ENCODE measurements at regions not wholly inside any gene's neighbourhood (a gene's known extent, or its start where the extent isn't known, plus 50 kb on each side); places are given as distances from the start of the nearest gene placed in this dataset.

DNA sequence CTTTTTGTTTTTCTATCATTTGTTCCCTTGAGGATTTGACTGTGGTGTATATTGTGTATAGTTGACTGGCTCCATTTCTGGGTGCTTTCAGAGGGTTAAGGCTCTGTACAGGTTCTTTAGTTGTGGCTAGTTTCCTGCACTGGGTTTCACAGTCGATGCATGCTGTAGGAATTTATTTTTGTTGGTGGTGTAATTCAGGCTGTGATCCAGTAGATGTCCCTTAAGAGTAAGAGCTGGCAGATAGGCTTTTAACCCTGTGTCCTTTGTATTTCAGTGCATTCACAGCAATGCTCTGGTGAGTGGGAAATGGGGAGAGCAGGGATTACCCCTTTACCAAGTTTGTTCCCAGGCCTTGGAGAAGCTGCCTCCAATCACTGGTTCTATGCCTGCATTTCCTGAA is 112.9 kb downstream of the SPATA31D1 start:
- Histone ChIP-seq H3K4me1 (ENCODE audit: control insufficient read depth, insufficient read depth, low read length) (no peaks in the 10 kb centered on the region), H3K9me3 (ENCODE audit: control insufficient read depth, low read length) (peaks cover 33% of the 10 kb centered on the region), H3K4me3 (ENCODE audit: low read length) (no peak overlapping the region), H3K27ac (ENCODE audit: low read depth, low read length) (no peak overlapping the region), H3K36me3 (ENCODE audit: control insufficient read depth, insufficient read depth, low read length) (no peaks in the 10 kb centered on the region), H3K9ac (ENCODE audit: extremely low read depth, low read length, poor library complexity, severe bottlenecking) (no peak overlapping the region), H3K27me3 (ENCODE audit: control insufficient read depth, insufficient read depth, low read length, poor library complexity, severe bottlenecking) (no peaks in the 10 kb centered on the region)
- TF ChIP-seq, protein P1, sequence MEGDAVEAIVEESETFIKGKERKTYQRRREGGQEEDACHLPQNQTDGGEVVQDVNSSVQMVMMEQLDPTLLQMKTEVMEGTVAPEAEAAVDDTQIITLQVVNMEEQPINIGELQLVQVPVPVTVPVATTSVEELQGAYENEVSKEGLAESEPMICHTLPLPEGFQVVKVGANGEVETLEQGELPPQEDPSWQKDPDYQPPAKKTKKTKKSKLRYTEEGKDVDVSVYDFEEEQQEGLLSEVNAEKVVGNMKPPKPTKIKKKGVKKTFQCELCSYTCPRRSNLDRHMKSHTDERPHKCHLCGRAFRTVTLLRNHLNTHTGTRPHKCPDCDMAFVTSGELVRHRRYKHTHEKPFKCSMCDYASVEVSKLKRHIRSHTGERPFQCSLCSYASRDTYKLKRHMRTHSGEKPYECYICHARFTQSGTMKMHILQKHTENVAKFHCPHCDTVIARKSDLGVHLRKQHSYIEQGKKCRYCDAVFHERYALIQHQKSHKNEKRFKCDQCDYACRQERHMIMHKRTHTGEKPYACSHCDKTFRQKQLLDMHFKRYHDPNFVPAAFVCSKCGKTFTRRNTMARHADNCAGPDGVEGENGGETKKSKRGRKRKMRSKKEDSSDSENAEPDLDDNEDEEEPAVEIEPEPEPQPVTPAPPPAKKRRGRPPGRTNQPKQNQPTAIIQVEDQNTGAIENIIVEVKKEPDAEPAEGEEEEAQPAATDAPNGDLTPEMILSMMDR (conservative IDR thresholded peaks at IDR 0.05) = peak; percentile 68
- Mint-ChIP-seq H3K4me1 (no peaks in the 10 kb centered on the region), H3K27me3 (ENCODE audit: insufficient read depth) (peaks cover 8% of the 10 kb centered on the region), H3K36me3 (ENCODE audit: low read depth) (peaks cover 7% of the 10 kb centered on the region), H3K27ac (no peak overlapping the region), H3K4me3 (no peak overlapping the region), H3K9me3 (peaks cover 46% of the 10 kb centered on the region)
- WGBS, 2 experiments (ENCODE audit: insufficient coverage in 1 of 2, insufficient read length in 1 of 2) = 86% methylated on average over 1 of the region's 1 CpG; no CpG with 5 or more reads in 1 of the 2 experiments
- no peak for DNase-seq

DNA sequence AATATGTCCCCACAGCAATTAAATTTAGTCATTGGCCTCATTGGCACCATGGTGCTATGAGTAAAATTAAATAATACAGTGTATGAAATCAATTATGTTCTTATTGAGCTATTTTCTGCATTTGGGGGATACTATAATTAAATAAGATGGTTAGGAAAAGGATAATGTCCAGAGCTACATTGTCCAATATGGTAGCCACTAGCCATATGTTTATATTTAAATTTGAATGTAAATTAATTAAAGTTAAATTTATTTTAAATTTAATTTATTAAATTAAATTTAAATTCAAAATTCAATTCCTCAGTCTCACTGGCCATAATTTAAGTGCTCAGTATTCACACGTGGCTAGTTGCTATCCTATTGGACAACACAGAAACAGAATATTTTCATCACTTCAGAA is 115.7 kb downstream of the SPATA31D1 start:
- Mint-ChIP-seq H3K9me3 (peaks cover 20% of the 10 kb centered on the region), H3K4me1 (peaks cover 3% of the 10 kb centered on the region), H3K27ac (no peak overlapping the region), H3K36me3 (ENCODE audit: low read depth) (peaks cover 7% of the 10 kb centered on the region), H3K27me3 (ENCODE audit: insufficient read depth) (peaks cover 2% of the 10 kb centered on the region), H3K4me3 (no peak overlapping the region)
- no peak for DNase-seq
- Histone ChIP-seq H3K9me3 (ENCODE audit: control insufficient read depth, low read length) (peaks cover 23% of the 10 kb centered on the region), H3K27me3 (ENCODE audit: control insufficient read depth, insufficient read depth, low read length, poor library complexity, severe bottlenecking) (no peaks in the 10 kb centered on the region), H3K36me3 (ENCODE audit: control insufficient read depth, insufficient read depth, low read length) (no peaks in the 10 kb centered on the region), H3K27ac (ENCODE audit: low read depth, low read length) (no peak overlapping the region), H3K4me1 (ENCODE audit: control insufficient read depth, insufficient read depth, low read length) (no peaks in the 10 kb centered on the region), H3K4me3 (ENCODE audit: low read length) (no peak overlapping the region), H3K9ac (ENCODE audit: extremely low read depth, low read length, poor library complexity, severe bottlenecking) (no peak overlapping the region)
- WGBS, 2 experiments (ENCODE audit: insufficient coverage in 1 of 2, insufficient read length in 1 of 2) = 85 to 100% methylated on average over 1 of the region's 1 CpG
- TF ChIP-seq, protein P1 (conservative IDR thresholded peaks at IDR 0.05) = no peak

DNA sequence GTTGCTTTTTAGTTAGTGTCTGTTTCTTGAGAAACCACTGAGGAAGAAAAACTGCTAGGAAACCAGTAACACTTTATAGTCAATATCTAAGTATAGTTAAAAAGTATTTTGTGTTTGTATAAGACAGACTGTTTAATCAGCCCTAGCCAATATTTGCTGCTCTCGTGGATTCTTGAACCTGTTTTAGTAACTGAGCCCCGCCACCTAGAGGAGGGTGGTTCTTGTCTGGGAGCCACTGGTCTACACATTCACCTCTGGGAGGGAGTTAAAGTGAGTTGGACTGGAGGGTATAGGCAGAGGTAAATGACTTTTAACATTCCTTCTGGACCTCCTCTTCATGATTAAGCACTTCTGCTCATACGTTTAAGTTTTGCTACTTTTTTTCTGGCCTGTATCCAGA is 117.2 kb downstream of the SPATA31D1 start:
- Mint-ChIP-seq H3K36me3 (ENCODE audit: low read depth) (peaks cover 7% of the 10 kb centered on the region), H3K4me1 (peaks cover 10% of the 10 kb centered on the region), H3K27me3 (ENCODE audit: insufficient read depth) (peaks cover 2% of the 10 kb centered on the region), H3K9me3 (peaks cover 8% of the 10 kb centered on the region), H3K27ac (no peak overlapping the region), H3K4me3 (no peak overlapping the region)
- no peak overlapping the region for H3K9ac ChIP-seq (ENCODE audit: extremely low read depth, low read length, poor library complexity, severe bottlenecking)
- no peak overlapping the region for H3K27ac ChIP-seq (ENCODE audit: low read depth, low read length)
- H3K36me3 ChIP-seq (ENCODE audit: control insufficient read depth, insufficient read depth, low read length) = no peaks in the 10 kb centered on the region
- H3K27me3 ChIP-seq (ENCODE audit: control insufficient read depth, insufficient read depth, low read length, poor library complexity, severe bottlenecking) = no peaks in the 10 kb centered on the region
- TF ChIP-seq, protein P1 (conservative IDR thresholded peaks at IDR 0.05) = peak; percentile 56
- 88 to 100% methylated on average over 2 to 3 of the region's 3 CpGs for WGBS, 2 experiments (ENCODE audit: insufficient coverage in 1 of 2, insufficient read length in 1 of 2)
- no peak overlapping the region for H3K4me3 ChIP-seq (ENCODE audit: low read length)
- peak; percentile 54 for DNase-seq
- H3K9me3 ChIP-seq (ENCODE audit: control insufficient read depth, low read length) = peaks cover 8% of the 10 kb centered on the region
- no peaks in the 10 kb centered on the region for H3K4me1 ChIP-seq (ENCODE audit: control insufficient read depth, insufficient read depth, low read length)
